Parathyroid adenoma (tissue), 2 donors: ENCODE measurements at regions not wholly inside any gene's neighbourhood (a gene's known extent, or its start where the extent isn't known, plus 50 kb on each side); places are given as distances from the start of the nearest gene placed in this dataset.

Experiments used
- H2AFZ ChIP-seq: fragments of 300-600 bp; sonication (generic); one replicate; pipeline ENCODE4 v1.7.0; 2017; ENCODE audit warnings: antibody characterized with exemption, mild to moderate bottlenecking
- H3K27ac ChIP-seq: fragments of 300-600 bp; sonication (generic); one replicate; pipeline ENCODE4 v1.7.0; 2017
- H3K27me3 ChIP-seq: fragments of 300-600 bp; sonication (generic); one replicate; pipeline ENCODE4 v1.7.0; 2017; ENCODE audit warnings: low read length; ENCODE audit not compliant: control insufficient read depth, insufficient read depth
- H3K36me3 ChIP-seq: fragments of 300-600 bp; sonication (generic); one replicate; pipeline ENCODE4 v1.7.0; 2017; ENCODE audit warnings: low read length; ENCODE audit not compliant: control insufficient read depth, insufficient read depth
- H3K4me1 ChIP-seq: fragments of 300-600 bp; sonication (generic); one replicate; pipeline ENCODE4 v1.7.0; 2017; ENCODE audit warnings: control low read depth
- H3K4me2 ChIP-seq: fragments of 300-600 bp; sonication (generic); one replicate; pipeline ENCODE4 v1.7.0; 2017; ENCODE audit warnings: low read length
- H3K4me3 ChIP-seq: fragments of 300-600 bp; sonication (generic); one replicate; pipeline ENCODE4 v1.7.0; 2017; ENCODE audit warnings: low read depth, low read length
- H3K79me2 ChIP-seq: fragments of 300-600 bp; sonication (generic); one replicate; pipeline ENCODE4 v1.7.0; 2017; ENCODE audit warnings: control low read depth
- H3K9ac ChIP-seq: fragments of 300-600 bp; sonication (generic); one replicate; pipeline ENCODE4 v1.7.0; 2017; ENCODE audit warnings: mild to moderate bottlenecking
- H3K9me3 ChIP-seq: fragments of 300-600 bp; sonication (generic); one replicate; pipeline ENCODE4 v1.7.0; 2017; ENCODE audit warnings: low read length; ENCODE audit not compliant: control insufficient read depth
- CTCF ChIP-seq: fragments of 300-600 bp; sonication (generic); IDR thresholded peaks from one replicate; pipeline ENCODE4 v1.7.0; 2017; ENCODE audit warnings: antibody characterized with exemption, mild to moderate bottlenecking
- donor health status: primary hyperparathyroidism.

DNA sequence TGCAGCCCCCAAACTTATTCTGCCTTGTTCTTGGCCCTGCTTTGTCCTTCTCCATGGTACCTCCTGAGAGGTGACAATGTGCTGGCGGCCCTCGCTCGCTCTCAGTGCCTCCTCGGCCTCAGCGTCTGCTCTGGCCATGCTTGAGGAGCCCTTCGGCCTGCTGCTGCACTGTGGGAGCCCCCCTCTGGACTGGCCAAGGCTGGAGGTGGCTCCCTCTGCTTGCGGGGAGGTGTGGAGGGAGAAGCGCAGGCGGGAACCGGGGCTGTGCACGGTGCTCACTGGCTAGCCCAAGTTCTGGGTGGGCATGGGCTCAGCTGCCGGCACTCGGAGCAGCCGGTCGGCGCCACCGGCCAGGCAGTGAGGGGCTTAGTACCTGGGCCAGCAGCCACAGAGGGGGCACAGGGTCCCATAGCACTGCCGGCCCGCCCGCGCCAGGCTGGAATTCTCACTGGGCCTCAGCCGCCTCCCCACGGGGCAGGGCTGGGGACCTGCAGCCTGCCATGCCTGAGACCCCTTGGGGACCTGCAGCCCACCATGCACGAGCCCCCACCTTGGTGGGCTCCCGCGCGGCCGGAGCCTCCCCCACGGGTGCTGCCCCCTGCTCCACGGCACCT lies 55.9 kb upstream of the RALGAPA2 start:
- Histone ChIP-seq H3K4me3 (no peak overlapping the region), H3K27ac (no peak overlapping the region), H3K4me2 (no peak overlapping the region), H3K9me3 (no peaks in the 10 kb centered on the region), H3K4me1 (no peaks in the 10 kb centered on the region), H3K36me3 (no peaks in the 10 kb centered on the region), H3K9ac (no peak overlapping the region), H2AFZ (no peak overlapping the region), H3K27me3 (no peaks in the 10 kb centered on the region), H3K79me2 (no peaks in the 10 kb centered on the region)
- TF ChIP-seq CTCF = no peak

DNA sequence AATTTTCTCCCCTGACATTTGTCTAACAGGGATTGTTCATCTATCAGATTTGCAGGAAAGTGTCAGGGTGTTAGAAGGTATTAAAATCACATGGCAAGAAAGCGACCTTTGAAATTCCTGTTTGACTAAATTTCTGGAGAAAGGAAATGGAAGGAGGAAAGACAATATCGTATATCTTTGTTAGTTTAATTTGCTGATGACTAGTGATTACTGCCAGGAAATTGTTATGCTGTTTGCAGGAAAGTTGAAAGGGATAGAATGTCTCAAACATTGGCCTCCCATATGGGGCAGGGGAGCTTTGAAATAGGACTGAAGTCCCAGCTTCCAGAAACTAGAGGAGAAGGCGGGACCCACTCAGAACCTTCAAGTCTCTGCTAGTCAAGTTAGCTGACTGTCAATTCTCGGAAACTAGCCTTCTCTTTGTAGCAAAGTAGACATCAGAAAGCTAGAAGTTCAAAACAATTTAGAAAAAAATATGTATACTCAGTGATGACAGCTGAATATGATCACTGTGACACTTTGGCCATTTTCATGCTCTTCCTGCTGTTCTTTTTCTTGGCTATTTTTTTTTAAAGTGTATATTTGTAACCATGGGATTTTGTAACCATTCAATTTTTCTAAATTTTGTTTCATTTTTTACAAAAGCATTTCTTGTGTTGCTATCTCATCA lies 53.4 kb upstream of the RALGAPA2 start:
- no peak overlapping the region for H3K27ac ChIP-seq

GRCh38 chr20:20763650-20764049 lies 51.2 kb upstream of the RALGAPA2 start:
- no peak overlapping the region for H2AFZ ChIP-seq
- H3K79me2 ChIP-seq = no peaks in the 10 kb centered on the region
- H3K36me3 ChIP-seq = no peaks in the 10 kb centered on the region
- no peak overlapping the region for H3K27ac ChIP-seq
- H3K9me3 ChIP-seq = no peaks in the 10 kb centered on the region
- no peak for TF ChIP-seq CTCF
- no peak overlapping the region for H3K4me3 ChIP-seq
- no peak overlapping the region for H3K9ac ChIP-seq
- H3K4me2 ChIP-seq = no peak overlapping the region
- H3K4me1 ChIP-seq = no peaks in the 10 kb centered on the region
- no peaks in the 10 kb centered on the region for H3K27me3 ChIP-seq

More for the DNA sequence above, 53.4 kb upstream of the RALGAPA2 start:
- Histone ChIP-seq H3K4me1 (no peaks in the 10 kb centered on the region), H3K4me3 (no peak overlapping the region), H3K9ac (no peak overlapping the region), H3K9me3 (no peaks in the 10 kb centered on the region), H3K79me2 (no peaks in the 10 kb centered on the region), H3K36me3 (no peaks in the 10 kb centered on the region), H2AFZ (no peak overlapping the region), H3K4me2 (no peak overlapping the region), H3K27me3 (no peaks in the 10 kb centered on the region)
- no peak for TF ChIP-seq CTCF
